ENCODE measurements at regions not wholly inside any gene's neighbourhood (a gene's known extent, or its start where the extent isn't known, plus 50 kb on each side); places are given as distances from the start of the nearest gene placed in this dataset.

DNA sequence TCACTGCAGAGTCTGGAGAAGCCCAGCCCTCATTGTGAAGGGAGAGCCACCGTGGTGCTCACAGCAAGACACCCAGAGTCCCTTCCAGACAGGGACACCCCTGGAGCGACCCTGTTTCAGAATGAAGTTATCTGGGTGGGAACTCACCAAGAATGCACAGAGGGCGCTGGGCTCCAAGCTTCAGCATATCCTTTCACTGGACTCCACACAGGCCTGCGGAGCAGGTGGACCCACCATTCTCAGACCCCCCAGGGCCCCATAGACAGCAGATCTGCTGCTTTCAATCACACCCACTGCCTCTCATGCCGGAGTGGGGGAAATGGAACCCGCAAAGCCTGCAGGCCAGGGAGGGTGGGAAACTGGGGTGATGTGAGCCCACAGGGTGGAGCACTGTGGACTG, 87.8 kb downstream of the RRM2 start:
- TF ChIP-seq TAF1 (IDR thresholded peaks at IDR 0.05; ENCODE audit: low read depth, low read length) (no peak), POLR2A (IDR thresholded peaks at IDR 0.05; ENCODE audit: low read depth, low read length) (no peak), POLR2AphosphoS5 (IDR thresholded peaks at IDR 0.05; ENCODE audit: low read depth, low read length) (no peak), PAX5 (IDR thresholded peaks at IDR 0.05; ENCODE audit: insufficient read depth, low read length, severe bottlenecking) (no peak), POU2F2 (IDR thresholded peaks at IDR 0.05; ENCODE audit: low read depth, low read length) (no peak), SPI1 (IDR thresholded peaks at IDR 0.05; ENCODE audit: low read depth, low read length) (no peak)
- DNase-seq (ENCODE audit: insufficient read length, low spot score) (no peak), FAIRE-seq (no peak)

DNA sequence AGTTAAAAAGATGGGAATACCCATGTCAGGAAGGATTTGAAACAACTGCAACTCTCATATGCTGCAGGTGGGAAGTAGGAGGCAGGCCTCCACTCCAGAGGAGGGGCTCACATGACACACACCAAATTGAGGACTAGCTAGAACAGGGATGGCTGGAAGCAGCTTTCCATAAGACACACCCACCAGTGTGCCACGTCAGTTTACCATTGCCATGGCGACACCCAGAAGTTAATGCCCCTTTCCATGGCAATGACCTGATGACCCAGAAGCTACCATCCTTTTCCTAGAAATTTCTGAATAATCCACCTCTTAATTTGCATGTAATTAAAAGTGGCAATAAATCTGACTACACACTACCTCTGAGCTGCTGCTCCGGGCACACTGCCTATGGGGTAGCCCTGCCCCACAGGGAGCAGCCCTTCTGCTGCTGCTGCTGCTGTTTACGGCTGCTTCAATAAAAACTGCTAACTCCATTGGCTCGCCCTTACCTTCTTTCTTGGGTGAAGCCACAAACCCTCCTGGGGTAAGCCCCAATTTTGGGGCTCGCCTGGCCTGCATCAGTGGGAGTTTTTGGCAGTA, 89.4 kb downstream of the RRM2 start:
- TF ChIP-seq PAX5 (IDR thresholded peaks at IDR 0.05; ENCODE audit: insufficient read depth, low read length, severe bottlenecking) = no peak
- no peak for TF ChIP-seq SPI1 (IDR thresholded peaks at IDR 0.05; ENCODE audit: low read depth, low read length)
- TF ChIP-seq POLR2AphosphoS5 (IDR thresholded peaks at IDR 0.05; ENCODE audit: low read depth, low read length) = no peak
- no peak for TF ChIP-seq POU2F2 (IDR thresholded peaks at IDR 0.05; ENCODE audit: low read depth, low read length)
- TF ChIP-seq TAF1 (IDR thresholded peaks at IDR 0.05; ENCODE audit: low read depth, low read length) = no peak
- no peak for TF ChIP-seq POLR2A (IDR thresholded peaks at IDR 0.05; ENCODE audit: low read depth, low read length)

DNA sequence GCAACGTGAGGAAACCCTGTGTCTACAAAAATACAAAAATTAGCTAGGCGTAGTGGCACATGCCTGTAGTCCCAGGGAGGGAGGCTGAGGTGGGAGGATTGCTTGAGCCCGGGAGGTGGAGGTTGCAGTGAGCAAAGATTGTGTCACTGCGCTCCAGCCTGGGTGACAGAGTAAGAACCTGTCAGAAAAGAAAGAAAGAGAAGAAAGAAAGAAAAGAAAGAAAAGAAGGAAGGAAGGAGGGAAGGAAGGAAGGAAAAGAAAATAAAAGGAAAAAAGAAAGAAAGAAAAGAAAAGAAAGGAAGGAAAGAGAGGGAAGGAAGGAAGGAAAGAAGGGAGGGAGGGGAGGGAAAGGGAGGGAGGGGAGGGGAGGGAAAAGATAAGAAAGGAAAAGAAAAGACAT, 89.9 kb upstream of the HPCAL1 start:
- FAIRE-seq = no peak
- TF ChIP-seq POLR2A (IDR thresholded peaks at IDR 0.05; ENCODE audit: low read depth, low read length) (no peak), TAF1 (IDR thresholded peaks at IDR 0.05; ENCODE audit: low read depth, low read length) (no peak), PAX5 (IDR thresholded peaks at IDR 0.05; ENCODE audit: insufficient read depth, low read length, severe bottlenecking) (no peak), POLR2AphosphoS5 (IDR thresholded peaks at IDR 0.05; ENCODE audit: low read depth, low read length) (no peak), POU2F2 (IDR thresholded peaks at IDR 0.05; ENCODE audit: low read depth, low read length) (no peak), SPI1 (IDR thresholded peaks at IDR 0.05; ENCODE audit: low read depth, low read length) (no peak)

More for the DNA sequence above, 89.4 kb downstream of the RRM2 start:
- FAIRE-seq (no peak), DNase-seq (ENCODE audit: insufficient read length, low spot score) (no peak)

DNA sequence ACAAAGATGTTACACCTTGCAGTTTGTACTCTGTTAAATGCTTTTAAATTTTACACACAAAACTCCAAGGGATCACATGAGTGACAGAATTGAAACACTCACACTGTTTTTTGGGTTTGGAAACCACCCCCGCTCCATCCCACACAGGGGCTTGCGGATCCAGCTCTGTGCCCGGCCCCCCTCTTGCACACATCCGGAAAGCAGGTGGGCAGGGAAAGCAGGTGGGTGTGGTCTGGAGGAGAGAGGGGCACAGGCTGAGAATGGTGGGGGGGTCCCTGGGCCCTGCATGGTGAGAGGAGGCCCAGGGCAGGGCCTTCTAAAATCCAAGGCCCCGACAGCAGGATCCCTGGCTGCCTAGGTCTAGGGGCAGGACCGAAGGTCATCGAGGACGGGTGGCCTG, 88.5 kb upstream of the HPCAL1 start:
- DNase-seq (ENCODE audit: insufficient read length, low spot score) = no peak
- TF ChIP-seq SPI1 (IDR thresholded peaks at IDR 0.05; ENCODE audit: low read depth, low read length) (no peak), TAF1 (IDR thresholded peaks at IDR 0.05; ENCODE audit: low read depth, low read length) (no peak), POLR2AphosphoS5 (IDR thresholded peaks at IDR 0.05; ENCODE audit: low read depth, low read length) (no peak), PAX5 (IDR thresholded peaks at IDR 0.05; ENCODE audit: insufficient read depth, low read length, severe bottlenecking) (no peak), POU2F2 (IDR thresholded peaks at IDR 0.05; ENCODE audit: low read depth, low read length) (no peak), POLR2A (IDR thresholded peaks at IDR 0.05; ENCODE audit: low read depth, low read length) (no peak)
- no peak for FAIRE-seq

More for the DNA sequence above, 89.9 kb upstream of the HPCAL1 start:
- DNase-seq (ENCODE audit: insufficient read length, low spot score) = no peak

DNA sequence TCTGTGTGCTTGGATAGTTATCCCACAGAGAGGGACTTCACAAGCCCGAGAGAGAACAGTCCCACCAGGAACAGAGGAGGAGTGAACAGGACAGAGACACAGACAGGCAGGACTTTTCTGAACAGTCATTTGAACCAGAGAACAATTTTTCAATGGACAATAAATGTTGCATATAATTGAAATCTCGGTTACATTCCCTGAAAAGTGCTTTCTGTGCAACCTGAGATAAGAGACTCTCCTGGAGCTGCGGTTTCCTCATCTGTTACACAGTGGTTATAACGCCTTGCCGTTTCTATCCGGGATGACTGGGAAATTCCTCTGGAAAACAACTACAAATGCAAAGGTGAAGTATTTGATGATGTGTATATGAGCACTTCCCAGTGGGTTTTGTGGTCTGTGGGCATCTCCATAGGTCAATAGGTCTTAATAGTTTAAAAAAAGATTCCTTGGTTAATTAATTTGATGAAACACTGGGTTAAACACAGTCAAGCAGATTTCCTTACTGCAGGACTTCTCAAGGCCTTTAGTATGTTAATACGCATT, 87.2 kb upstream of the HPCAL1 start:
- TF ChIP-seq POU2F2 (IDR thresholded peaks at IDR 0.05; ENCODE audit: low read depth, low read length) (no peak), PAX5 (IDR thresholded peaks at IDR 0.05; ENCODE audit: insufficient read depth, low read length, severe bottlenecking) (no peak), SPI1 (IDR thresholded peaks at IDR 0.05; ENCODE audit: low read depth, low read length) (no peak), POLR2A (IDR thresholded peaks at IDR 0.05; ENCODE audit: low read depth, low read length) (no peak), POLR2AphosphoS5 (IDR thresholded peaks at IDR 0.05; ENCODE audit: low read depth, low read length) (no peak), TAF1 (IDR thresholded peaks at IDR 0.05; ENCODE audit: low read depth, low read length) (no peak)
- FAIRE-seq (no peak), DNase-seq (ENCODE audit: insufficient read length, low spot score) (no peak)

DNA sequence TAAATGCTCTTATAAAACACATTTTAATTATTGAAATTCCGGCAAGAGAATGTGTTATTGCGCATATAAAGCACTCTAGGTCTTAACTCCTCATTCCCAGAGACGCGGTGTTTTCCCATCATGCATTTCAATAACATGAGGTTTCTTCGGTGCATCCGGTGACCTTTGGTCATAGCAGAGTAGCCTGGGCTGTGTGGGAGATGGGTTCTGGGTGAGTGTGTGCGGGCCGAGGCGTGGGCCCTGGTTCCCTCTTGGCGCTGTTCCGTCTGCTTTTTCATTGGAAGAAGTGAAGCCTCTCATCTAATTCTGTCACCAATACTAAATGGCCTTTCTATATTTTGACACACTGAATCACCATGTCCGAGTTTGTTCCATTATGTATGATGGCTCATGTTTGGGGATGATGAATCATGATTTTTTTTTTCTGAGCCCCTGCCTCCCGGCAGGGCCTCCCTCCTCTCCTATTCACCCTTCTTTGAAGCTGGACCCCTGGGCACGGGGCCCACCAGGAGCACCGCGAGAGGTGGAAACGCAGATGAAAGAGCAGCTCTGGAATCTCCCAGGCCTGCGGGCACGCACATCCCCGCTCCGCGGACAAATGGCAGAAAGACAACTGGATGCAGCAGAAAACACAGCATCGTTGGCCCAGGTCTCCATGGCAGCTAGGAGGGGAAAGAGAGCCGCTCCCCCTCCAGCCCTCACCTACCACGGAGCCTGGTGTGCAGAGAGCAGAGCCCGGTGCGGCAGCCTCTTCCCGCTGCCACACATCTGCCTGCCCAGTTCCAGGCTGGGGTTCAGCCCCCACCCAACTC, 85.8 kb upstream of the HPCAL1 start:
- FAIRE-seq = no peak
- no peak for DNase-seq (ENCODE audit: insufficient read length, low spot score)
- TF ChIP-seq TAF1 (IDR thresholded peaks at IDR 0.05; ENCODE audit: low read depth, low read length) = no peak
- no peak for TF ChIP-seq POLR2A (IDR thresholded peaks at IDR 0.05; ENCODE audit: low read depth, low read length)
- TF ChIP-seq SPI1 (IDR thresholded peaks at IDR 0.05; ENCODE audit: low read depth, low read length) = no peak
- no peak for TF ChIP-seq POU2F2 (IDR thresholded peaks at IDR 0.05; ENCODE audit: low read depth, low read length)
- no peak for TF ChIP-seq POLR2AphosphoS5 (IDR thresholded peaks at IDR 0.05; ENCODE audit: low read depth, low read length)
- no peak for TF ChIP-seq PAX5 (IDR thresholded peaks at IDR 0.05; ENCODE audit: insufficient read depth, low read length, severe bottlenecking)

DNA sequence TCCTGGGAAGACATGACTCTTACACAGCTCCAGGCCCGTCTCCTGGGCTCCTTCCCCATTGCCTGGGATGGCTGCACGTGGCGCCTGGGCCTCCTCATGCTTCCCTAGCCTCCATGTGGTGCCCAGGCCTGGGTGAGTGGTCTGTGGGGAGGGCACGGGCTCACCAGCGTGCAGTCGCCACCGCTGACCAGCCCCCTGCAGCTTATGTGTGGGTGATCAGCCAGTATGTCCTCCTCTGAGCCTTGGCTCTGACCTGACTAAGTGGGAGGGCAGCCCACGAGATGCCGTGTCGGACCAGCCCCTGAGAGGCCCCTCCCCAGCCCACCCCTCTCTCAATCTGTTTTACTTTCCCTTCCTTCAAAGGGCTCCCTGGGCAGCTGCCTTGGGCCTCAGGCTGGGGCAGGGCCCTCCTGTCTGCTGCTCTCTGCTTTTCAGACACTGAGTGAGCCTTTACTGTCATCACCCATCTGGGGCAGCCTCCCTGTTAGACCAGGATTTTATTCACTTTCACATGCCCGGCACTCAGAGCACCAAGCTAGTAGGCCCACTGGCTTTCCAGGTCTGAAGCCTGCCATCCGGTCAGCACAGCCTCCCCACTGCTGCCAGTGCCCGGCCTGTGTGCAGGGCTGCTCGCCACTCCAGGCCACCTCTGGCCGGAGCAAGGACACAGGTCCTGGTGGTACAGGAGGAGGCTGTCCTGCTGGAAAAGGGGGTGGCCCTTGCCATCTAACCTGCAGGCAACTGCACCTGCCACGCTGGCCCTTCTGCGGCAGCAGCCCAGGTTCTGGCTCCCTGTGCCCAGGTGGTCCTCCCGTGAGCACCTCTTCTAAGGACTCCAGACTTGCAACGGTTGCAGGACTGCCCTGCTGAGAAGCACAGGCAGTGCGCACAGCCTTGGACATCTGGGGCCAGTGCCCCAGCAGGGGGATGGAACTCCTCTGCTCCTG, 84.9 kb upstream of the HPCAL1 start:
- TF ChIP-seq POLR2AphosphoS5 (IDR thresholded peaks at IDR 0.05; ENCODE audit: low read depth, low read length) (no peak), PAX5 (IDR thresholded peaks at IDR 0.05; ENCODE audit: insufficient read depth, low read length, severe bottlenecking) (no peak), POU2F2 (IDR thresholded peaks at IDR 0.05; ENCODE audit: low read depth, low read length) (no peak), POLR2A (IDR thresholded peaks at IDR 0.05; ENCODE audit: low read depth, low read length) (no peak), TAF1 (IDR thresholded peaks at IDR 0.05; ENCODE audit: low read depth, low read length) (no peak), SPI1 (IDR thresholded peaks at IDR 0.05; ENCODE audit: low read depth, low read length) (no peak)
- DNase-seq (ENCODE audit: insufficient read length, low spot score) = no peak
- no peak for FAIRE-seq

DNA sequence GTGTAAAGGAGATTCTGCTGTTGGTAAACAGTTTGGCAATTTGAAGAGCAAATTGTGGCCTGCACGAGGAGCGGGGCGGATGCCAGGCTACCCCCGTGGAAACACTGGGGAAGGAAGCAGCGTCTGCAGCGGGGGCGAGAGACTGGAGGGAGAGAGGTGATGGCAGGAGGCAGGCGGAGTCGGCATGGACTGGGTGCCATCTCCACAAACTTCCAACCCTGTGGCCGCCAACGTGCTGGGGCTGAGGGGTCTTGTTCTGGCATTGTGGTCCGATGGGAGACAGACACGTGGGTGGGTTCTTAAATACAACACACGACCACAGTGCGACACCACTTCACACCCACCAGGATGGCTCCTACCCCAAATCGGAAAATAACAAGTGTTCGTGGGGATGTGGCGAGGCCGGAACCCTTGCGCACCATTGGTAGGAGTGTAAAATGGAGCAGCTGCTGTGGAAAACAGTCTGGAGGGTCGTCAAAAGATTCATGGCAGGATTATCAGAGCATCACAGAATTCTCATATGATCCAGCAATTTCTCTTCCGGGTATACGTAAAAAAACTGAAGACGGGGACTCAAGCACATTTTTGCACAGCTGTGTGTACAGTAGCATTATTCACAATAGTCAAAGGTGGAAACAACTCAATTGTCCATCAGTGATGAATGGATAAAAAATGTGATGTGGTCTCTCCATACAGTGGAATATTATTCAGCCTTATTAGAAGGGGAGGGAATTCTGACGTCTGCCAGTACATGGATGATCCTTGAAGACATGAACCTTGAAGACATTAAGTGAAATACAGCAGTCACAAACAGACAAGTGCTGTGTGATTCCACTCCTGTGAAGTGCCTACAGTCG, 82.4 kb upstream of the HPCAL1 start:
- FAIRE-seq = no peak
- TF ChIP-seq TAF1 (IDR thresholded peaks at IDR 0.05; ENCODE audit: low read depth, low read length) (no peak), POLR2AphosphoS5 (IDR thresholded peaks at IDR 0.05; ENCODE audit: low read depth, low read length) (no peak), PAX5 (IDR thresholded peaks at IDR 0.05; ENCODE audit: insufficient read depth, low read length, severe bottlenecking) (no peak), POLR2A (IDR thresholded peaks at IDR 0.05; ENCODE audit: low read depth, low read length) (no peak), SPI1 (IDR thresholded peaks at IDR 0.05; ENCODE audit: low read depth, low read length) (no peak)
- no peak for DNase-seq (ENCODE audit: insufficient read length, low spot score)
